ENCODE measurements at regions not wholly inside any gene's neighbourhood (a gene's known extent, or its start where the extent isn't known, plus 50 kb on each side); places are given as distances from the start of the nearest gene placed in this dataset.

DNA sequence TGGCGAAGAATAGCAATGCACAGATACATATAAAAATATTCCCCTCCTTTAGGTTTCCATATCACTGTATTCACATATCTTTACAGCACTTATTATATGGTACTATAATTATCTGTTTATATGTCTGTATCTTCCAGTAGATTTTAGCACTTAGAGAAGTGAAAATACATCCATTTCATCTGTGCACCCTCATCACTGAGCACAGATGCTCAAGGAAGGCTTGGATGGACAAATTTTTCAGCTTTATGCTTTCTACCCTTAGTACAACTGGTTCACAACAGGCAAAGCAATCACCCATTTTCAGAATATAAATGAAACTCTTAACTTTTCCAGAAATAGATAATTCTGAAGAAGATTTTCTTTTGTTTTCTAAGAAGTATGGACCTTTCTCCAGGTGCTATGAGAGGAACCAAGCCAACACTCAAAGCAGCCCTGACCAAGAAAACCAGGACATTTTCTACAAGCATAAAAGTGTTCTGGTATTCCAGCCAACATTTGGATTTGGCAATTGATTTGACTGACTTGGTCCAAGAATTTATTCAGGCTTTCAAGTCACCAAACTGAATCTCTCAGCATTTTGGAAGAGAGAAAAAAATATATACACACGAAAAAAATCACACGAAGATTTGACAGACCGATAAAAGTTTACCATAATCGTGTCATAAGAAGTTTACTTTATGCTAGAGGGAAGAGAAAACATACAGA lies 170.2 kb upstream of the CD180 start:
- DNase-seq: no peak
- intact Hi-C loops (cut with DNase I): no loop called here

DNA sequence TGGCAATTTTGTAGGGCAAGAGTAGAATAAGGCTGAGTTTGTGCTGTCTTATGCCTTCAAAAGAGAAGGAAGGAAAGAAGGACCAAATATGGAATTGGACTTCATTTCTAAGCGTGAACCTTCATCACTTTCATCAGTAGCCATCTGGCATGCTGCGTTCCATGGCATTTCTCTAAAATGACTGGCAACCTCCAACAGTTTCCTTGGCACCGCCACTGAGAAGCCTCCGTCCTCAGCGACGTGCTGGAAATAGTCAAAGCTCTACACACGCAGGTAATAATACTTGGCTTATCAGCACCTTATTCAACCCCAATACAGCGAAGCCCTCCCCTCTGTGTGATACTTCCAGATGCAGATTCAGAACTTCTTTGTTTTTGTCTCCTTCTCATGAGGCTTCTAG lies 169.7 kb upstream of the CD180 start:
- no peak for DNase-seq
- intact Hi-C loops (cut with DNase I): no loop called here

DNA sequence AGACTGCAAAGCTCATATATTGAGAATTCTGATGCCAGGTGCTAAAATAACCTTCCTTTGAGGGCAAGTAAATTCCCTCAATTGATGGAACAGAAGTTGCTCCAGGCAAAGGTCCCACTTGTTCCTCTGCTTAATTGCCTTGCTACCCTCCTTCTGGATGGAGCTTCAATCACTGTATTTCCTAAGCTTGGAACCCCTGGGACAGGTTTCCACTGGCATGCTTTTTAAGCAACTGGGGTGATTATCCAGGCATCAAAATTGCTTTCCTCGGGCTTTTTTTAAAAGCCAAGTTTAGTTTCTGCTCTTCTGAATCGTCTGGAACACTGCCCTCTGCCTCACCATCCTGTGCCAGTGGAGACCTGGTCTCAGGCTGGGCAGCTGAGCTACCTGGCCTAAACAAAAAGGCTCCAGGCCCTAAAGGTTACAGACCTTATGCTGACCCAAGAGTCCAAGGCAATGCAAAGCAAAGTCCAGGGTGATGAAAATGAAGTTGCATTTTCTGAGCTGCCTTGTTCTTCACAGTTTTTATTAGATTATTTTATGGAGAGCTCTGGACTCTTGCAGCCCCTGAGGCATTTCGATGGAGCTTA lies 167.9 kb upstream of the CD180 start:
- intact Hi-C loops (cut with DNase I): no loop called here
- no peak for DNase-seq

DNA sequence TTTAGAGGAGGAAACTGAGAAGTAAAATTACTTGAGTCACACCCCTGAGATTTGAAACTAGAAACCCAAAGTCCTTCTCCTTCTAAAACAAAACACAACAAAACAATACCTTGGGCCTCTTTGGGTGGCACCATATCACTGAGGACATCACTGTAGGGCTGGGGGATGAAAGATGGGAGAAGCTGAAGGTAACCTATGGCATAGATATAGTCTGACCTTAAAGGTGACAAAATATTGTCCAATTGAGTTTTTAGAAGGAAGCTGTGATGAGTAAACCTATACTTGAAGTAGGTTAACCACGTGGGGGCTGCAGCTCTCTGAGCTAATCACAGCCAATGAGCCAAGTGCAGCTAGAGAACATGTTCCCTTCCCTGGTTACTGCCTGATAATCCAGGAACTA lies 167.4 kb upstream of the CD180 start:
- DNase-seq: no peak
- intact Hi-C loops (cut with DNase I): no loop called here

DNA sequence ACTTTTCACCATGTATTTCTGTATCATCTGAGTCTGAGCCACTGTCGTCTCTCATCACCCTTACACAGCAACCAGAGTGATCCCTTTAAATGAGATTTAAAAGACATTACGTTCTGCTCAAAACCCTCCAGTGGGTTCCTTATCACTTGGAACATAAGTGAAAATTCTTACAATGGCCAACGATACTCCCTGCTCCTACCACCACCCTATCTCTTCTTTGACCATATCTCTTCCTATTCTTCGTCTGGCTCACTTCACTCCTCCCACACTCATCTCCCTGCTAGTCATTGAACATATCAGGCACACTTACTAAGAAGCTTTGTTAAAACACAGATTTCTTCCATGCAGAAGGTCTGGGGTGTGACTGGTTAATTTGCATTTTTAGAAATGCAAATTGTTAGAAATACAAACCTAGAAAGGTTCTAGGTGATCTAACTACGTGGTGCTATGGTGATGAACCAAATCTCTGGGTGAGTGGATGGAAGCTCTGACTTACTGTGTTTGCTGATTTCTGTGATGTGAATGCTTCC lies 166.6 kb upstream of the CD180 start:
- DNase-seq: no peak
- intact Hi-C loops (cut with DNase I): no loop called here

DNA sequence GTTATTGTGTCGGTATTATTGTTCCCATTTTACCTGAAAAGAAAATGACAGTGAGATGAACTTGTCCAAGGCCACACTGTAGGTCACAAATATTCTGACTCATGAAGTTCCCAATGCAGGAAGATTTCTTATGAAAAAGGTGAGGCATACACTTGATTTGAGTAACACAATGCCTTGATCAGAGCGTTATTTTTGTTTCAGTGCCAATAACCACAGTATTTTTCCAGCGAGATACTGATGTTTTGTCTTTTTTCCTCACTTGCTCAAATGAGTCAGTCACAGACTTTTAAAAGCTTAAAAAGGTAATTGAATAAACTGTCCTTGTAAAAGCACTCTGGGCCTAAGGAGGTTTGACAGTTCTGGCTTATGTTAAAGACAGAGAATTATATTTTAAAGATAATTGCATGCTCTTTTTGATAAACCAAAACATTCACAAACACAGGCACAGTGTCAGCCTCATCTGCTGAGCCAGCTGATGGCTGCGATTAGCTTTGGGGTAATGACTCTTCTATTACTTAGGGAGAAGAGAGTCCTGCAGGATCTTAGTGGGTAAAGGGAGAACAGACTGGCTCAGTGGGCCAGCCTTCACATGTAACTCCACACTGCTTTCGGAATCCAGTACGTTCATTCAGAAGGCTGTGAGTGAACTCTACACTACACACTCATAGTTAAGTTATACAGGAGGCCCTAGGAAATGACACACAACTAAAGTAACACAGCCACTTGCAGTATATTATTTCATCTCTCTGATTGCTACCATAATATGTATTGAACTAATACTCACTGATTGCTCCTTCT lies 165.5 kb upstream of the CD180 start:
- intact Hi-C loops (cut with DNase I): no loop called here
- DNase-seq: no peak

DNA sequence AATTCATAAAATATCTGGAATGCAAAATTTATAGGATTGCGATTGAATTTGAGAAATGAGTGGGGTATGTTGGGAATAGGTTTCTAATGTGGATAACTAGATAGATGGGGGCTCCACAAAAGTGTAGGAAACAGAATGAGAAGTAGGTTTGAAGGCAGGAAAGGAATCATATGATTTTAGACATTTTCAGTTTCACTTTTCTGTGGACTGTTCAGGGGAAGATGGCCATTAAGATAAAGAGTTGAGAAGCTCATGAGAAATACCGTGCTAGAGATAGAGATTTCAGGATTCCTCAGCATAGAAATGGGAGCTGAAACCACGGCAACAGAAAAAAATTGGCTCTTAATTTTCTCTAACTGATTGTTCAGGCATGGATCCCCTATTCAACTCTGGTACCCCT lies 163.4 kb upstream of the CD180 start:
- intact Hi-C loops (cut with DNase I): no loop called here

DNA sequence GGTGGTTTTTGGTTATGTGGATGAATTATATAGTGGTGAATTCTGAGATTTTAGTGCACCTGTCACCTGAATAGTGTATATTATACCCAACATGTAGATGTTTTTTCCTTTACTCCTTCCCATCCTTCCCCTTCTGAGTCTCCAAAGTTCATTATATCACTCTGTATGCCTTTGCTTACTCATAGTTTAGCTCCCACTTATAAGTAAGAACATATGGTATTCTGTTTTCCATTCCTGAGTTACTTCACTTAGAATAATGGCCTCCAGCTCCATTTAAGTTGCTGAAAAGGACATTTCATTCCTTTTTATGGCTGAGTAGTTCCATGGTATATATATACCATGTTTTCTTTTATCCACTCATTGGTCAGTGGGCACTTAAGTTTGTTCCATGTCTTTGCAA lies 161.6 kb upstream of the CD180 start:
- no peak for DNase-seq
- intact Hi-C loops (cut with DNase I): no loop called here

More for the DNA sequence above, 163.4 kb upstream of the CD180 start:
- DNase-seq: no peak

DNA sequence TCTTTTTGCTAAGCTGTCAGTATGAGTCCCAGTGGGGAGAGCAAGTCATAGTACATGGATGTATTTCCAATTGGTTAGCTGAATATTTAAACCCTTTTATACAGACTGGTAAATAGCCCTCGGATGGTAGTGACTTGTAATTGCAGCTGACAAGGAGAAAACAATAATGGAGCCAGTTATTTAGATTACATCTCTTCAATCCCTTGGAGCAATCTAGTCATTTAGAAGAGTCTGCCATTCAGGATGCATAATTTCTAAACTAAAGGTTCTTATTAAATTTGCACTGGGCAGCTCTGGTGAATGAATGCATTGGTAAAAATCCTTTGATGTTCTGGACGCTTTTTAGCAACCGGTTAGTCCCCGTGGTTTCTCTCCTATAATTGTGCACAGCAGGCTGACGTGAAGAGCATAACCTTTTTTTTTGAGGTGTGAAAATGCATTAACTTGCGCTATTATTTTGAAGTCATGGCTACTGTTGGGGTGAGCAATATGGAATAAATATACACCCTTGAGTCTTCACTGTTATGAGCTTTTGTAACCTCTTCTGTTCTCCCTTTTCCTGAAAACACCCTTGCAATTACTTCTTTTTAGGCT lies 158.6 kb upstream of the CD180 start:
- intact Hi-C loops (cut with DNase I): no loop called here
- DNase-seq: no peak

DNA sequence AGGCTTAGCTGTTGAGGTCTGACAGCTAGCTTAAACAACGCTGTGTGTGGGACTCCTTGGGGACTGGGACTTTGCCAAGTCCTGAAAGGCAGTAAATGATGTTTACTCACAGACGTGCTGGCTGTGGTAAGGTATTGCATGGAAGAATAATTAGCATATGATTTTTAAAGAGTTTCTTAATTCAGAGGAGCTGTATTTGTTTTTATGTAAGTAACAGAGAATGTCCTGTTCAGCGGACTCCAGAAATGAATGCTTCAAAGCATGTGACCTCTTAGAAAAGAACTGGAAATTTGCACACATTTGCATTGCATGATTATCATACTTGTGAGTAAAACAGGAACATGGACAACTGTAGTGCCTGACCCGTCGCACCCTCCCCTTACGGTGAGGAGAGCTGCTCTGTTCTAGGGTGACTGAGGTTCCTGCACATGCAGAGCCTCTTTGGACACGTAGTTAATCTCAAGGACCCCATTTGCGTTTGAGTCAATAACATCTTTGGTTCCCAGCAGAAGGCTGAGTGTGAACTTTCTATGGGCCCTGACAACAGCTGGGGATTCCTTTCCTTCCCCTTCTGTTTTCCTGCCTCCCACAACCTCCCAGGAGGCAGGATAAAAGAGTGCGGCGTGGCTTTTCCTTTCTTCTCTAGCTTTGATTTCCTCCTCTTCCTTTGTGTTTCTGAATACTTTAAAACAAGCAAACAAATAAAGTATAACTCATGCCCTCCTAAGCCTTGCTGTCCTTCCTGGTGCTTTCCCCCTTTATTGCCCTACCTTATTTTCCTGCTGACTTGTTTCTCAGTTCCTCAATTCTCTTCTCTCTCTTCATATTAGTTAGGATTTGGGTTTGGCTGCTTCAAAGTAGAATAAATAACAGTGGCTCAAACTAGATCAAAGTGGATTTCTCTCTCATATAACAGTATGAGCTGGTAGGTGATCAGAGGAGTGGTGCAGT lies 157.2 kb upstream of the CD180 start:
- peak in 1 of 42 donors; percentile 9 for DNase-seq
- intact Hi-C loops (cut with DNase I): no loop called here

DNA sequence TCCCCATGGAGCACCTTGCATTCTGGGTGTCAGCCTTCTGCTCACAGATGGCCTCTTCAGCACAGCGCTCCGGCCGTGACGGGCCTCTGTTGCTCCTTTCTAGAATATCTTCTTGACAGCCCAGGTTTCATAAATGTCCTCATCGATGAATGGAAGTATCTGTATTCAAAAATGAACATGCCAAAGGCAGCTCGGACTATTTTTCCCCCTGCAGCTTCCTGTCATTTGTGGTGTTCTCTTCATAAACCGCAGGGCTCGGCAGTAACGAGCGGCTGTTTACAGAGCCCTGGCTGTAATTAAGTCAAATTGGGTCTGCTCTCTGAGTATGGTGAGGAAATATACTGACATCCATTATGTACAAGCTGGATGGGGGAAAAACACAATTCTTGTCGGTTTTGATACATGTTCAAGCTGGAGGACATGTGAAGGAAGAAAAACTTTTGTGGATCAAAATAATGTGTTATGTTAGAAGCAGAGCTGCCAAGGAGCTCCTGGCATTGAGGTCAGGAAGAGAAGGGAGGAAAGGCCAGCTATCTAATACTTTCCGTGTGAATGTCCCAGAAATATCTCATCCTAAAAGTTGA lies 154.1 kb upstream of the CD180 start:
- intact Hi-C loops (cut with DNase I): no loop called here
- DNase-seq: no peak

DNA sequence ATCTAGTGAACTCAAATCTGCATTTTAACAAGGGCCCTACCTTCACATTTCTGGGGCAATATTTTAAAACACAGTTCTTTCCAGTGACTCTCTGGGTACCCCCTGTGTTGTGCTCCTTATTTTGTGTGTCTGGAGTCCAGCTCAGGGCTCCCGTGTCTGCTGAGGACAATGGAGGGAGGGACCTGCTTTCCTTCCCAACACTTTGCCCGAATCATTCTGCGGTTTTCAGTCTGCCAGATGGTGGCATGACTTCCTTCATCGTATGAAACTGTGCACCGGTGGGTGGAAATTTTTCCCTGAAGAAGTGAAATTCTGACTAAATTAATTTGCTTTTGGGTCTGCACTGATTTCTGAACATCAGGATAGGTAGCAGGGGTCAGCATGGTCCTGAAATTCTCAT lies 153.6 kb upstream of the CD180 start:
- no peak for DNase-seq
- intact Hi-C loops (cut with DNase I): no loop called here

DNA sequence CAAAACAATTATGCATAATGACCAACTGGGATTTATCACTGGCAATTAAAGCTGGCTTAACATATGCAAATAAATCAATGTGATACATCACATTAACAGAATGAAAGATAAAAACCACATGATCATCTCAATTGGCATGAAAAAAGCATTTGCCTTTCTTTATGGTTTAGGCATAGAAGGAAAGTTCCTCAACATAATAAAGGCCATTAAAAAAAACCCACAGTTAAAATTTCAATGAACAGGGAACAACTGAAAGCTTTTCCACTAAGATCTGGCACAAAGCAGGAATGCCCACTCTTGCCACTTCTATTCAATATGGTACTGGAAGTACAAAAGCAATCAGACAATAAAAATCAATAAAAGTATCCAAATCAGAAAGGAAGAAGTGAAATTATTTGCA lies 151.2 kb upstream of the CD180 start:
- no peak for DNase-seq
- intact Hi-C loops (cut with DNase I): no loop called here

DNA sequence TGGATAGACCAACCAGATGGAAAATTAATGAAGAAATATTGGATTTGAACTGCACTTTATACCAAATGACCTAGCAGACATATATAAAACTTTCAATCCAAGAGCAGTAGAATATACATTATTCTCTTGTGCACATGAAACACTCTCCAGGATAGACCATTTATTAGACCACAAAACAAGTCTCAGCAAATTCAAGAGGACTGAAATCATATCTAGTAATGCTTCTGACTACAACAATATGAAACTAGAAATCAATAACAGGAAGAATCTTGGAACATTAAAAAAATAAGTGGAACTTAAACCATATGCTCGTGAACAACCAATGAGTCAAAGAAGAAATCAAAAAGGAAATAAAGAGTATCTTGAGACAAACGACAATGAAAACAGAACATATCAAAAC lies 150.0 kb upstream of the CD180 start:
- no peak for DNase-seq
- intact Hi-C loops (cut with DNase I): no loop called here

DNA sequence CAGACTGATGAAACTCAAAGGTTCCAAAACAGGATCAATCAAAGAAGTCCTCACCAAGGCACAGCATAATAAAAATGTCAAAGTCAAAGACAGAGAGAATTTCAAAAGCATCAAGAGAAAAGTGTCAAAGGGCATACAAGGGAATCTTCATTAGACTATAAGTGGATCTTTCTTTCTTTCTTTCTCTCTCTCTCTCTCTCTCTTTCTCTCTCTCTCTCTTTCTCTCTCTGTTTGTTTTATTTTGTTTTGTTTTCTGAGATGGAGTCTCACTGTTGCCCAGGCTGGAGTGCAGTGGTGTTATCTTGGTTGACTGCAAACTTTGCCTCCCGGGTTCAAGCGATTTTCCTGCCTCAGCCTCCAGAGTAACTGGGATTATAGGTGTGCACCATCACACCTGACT lies 148.3 kb upstream of the CD180 start:
- intact Hi-C loops (cut with DNase I): no loop called here
- DNase-seq: no peak

DNA sequence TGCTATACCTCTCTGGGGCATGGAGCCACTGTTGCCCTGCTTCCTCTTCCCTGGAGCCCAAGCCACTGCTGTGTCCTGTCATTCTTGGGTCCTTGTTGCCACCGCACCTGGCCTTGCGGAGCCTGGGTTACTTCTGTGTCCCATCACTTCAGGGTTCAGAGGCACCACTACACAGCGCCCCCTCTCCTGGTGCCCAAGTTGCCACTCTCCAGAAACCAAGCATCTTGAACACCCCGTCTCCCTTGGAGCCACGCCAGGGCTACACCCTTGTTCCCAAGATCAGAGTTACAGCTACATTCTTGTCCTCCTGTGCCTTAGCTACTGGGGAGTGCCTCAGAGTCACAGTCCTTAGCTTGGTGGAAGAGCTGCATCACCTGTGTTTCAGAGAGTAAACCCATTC lies 147.2 kb upstream of the CD180 start:
- DNase-seq: no peak
- intact Hi-C loops (cut with DNase I): no loop called here

DNA sequence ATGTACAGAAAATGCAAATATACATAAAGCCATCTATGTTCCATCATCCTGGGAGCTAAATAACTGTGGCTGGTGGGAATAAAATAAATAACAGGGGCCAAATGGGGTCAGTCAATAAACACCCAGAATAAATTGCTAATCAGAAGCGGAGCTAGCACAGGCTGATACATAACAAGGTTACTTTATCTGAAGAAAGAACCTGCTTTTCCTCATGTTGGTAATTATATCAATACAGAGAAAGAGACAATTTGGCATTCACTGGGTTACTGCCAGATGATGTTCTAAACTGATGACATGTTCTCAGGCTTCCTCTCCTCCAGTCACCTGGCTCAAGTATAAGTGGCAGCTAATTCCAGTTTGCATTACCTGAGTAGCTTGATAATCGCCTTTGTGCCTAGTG lies 144.9 kb upstream of the CD180 start:
- DNase-seq: no peak
- intact Hi-C loops (cut with DNase I): no loop called here

DNA sequence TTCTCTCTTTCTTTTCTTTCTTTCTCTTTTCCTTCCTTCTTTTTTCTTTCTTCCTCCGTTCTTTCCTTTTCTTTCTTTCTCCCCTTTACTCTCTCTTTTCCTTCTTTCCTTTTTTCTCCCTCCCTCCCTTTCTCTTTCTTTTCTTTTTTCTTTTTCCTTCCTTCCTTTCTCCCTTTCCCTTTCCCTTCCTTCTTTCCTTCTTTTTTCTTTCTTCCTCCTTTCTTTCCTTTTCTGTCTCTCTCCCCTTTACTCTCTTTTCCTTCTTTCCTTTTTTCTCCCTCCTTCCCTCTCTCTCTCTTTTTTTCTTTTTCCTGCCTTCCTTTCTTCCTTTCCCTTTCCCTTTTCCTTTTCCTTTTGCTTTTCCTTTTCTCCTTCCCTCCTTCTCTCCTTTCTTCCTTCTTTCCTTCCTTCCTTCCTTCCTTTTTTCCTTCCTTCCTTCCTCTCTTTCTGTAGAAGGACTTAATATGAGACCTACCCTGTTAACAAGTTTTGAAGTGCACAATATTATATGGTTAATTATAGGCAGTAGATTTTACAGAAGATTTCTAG lies 142.7 kb upstream of the CD180 start:
- intact Hi-C loops (cut with DNase I): no loop called here
- DNase-seq: no peak

Data from head of caudate nucleus (tissue), 42 donors.